ENCODE measurements at regions not wholly inside any gene's neighbourhood (a gene's known extent, or its start where the extent isn't known, plus 50 kb on each side); places are given as distances from the start of the nearest gene placed in this dataset.

DNA sequence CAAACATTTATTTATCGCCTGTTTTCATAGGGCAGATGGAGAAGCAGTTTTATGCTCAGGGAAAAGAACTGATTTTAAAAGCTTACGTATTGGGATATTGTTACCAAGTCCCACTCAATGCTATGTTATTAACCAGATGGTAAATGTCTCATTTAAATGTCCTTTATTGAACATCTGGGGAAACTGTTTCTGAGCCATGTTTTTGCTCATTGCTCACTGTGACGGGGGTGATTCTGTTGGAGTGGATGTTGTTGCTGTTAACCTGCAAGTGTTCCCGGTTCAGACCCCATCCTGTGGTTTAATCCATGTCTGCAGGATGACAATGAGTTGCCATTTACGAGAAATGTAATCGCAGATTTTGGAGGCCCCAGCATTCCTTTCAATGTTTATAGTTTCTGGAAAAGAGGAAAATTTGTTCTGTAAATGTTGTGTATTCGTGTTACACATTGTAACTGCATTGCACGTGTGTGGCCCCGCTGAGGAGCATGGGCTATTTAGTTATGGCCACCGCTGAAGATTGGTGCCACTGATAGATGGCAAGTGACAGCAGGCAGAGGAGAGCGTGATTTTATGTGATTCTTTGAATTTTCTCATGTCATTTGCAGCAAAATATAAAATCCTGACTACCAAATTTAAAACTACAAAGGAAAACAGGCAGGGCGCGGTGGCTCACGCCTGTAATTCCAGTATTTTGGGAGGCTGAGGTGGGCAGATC lies 174.8 kb upstream of the COPS8 start:
- no peak for DNase-seq (ENCODE audit: extremely low read depth, low read depth)
- TF ChIP-seq, protein P1, sequence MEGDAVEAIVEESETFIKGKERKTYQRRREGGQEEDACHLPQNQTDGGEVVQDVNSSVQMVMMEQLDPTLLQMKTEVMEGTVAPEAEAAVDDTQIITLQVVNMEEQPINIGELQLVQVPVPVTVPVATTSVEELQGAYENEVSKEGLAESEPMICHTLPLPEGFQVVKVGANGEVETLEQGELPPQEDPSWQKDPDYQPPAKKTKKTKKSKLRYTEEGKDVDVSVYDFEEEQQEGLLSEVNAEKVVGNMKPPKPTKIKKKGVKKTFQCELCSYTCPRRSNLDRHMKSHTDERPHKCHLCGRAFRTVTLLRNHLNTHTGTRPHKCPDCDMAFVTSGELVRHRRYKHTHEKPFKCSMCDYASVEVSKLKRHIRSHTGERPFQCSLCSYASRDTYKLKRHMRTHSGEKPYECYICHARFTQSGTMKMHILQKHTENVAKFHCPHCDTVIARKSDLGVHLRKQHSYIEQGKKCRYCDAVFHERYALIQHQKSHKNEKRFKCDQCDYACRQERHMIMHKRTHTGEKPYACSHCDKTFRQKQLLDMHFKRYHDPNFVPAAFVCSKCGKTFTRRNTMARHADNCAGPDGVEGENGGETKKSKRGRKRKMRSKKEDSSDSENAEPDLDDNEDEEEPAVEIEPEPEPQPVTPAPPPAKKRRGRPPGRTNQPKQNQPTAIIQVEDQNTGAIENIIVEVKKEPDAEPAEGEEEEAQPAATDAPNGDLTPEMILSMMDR (IDR thresholded peaks at IDR 0.05; ENCODE audit: low read depth, low read length): no peak

DNA sequence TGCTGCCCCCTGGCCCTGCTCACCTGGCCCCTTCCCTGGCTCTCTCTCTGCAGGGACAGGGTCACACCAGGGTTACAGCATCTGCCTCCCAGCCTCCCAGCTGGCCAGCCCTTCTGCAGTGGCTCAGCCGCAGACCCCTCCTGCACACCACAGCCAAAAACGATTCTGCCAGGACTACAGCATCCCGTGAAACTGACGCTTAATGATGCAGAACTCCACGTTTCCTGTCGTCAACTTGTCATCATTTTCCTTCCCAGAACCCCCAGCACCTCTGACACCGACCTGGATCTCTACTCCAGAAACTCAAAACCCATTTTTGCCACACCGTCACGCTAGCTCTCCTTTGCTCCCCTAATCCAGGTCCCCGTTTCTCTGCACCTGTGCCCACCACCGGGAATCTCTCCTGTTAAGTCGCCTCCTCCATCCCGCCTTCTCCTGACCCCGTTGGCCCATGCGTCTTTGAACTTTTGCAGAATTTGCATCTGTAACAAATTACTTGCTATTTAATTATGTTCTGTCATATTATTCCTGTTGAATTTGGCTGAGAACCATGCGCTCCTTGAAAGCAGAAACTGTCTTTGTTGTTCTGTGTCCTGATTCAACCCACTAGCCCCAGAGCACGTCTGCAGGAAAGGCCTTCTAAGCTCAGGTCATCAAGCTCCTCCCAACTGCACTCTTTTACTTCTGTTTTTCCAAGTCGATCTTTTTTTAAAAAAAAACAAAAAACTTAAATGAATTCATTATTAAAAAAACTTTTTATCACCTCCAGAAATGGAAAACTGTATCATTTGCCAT lies 173.2 kb upstream of the COPS8 start:
- TF ChIP-seq, protein P1 (IDR thresholded peaks at IDR 0.05; ENCODE audit: low read depth, low read length): no peak
- DNase-seq (ENCODE audit: extremely low read depth, low read depth): no peak

DNA sequence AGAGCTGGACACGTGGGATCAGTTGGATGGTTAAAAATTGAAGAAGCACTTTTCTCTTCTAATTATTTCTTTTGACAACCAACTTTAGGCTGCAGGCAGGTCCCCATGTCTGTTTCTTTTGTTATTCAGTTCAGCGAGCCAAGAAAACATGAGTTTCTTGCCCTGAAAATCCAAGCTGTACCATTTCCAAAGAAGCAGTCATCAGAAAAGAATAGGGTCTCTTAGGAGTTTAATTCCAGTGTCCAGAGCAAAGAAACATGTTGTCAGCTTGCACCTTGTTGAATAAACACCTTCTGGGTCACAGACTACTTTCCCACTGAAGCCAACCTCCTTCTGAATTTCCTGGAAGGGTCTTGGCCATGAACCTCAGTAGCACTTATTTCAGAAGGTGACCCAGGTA lies 170.5 kb upstream of the COPS8 start:
- TF ChIP-seq, protein P1 (IDR thresholded peaks at IDR 0.05; ENCODE audit: low read depth, low read length): no peak
- DNase-seq (ENCODE audit: extremely low read depth, low read depth): no peak

DNA sequence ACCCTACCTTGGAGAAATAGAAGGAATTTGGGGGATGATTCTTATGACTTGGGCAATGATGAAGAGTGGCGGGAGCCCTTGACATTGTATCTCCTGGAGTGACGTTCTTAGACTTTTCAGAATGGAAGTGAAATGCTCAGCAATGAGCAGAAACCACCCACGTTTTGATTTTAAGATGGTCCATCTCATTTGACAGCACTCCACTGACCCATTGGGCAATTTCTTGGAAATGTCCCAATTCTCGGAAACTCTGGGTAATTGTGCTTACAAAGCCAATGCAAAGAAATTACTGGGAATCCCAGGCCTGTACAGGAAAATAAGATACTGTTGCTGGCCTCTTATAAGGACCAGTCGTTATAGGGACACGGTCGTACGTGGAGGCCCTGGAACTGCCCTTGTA lies 170.0 kb upstream of the COPS8 start:
- DNase-seq (ENCODE audit: extremely low read depth, low read depth): no peak
- TF ChIP-seq, protein P1 (IDR thresholded peaks at IDR 0.05; ENCODE audit: low read depth, low read length): no peak

DNA sequence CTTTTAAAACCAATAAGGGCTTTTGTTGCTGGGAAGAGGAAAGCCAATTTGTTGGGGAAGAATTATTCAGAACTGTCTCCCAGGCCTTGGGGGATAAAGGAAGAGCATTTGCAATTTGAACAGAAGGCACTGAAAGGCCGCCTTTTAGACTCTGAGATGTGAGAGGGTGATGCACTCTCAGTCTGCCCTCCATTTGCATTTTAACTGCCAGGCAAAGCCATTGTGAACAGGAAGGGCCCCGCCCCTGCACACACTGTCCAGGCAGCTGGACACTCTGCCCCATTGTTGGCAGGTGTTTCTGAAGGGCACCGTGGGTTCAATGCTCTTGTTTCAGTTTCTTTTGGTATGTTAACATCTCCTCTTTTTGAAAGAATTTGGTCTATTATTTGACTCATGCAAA lies 169.5 kb upstream of the COPS8 start:
- TF ChIP-seq, protein P1 (IDR thresholded peaks at IDR 0.05; ENCODE audit: low read depth, low read length): no peak
- no peak for DNase-seq (ENCODE audit: extremely low read depth, low read depth)

DNA sequence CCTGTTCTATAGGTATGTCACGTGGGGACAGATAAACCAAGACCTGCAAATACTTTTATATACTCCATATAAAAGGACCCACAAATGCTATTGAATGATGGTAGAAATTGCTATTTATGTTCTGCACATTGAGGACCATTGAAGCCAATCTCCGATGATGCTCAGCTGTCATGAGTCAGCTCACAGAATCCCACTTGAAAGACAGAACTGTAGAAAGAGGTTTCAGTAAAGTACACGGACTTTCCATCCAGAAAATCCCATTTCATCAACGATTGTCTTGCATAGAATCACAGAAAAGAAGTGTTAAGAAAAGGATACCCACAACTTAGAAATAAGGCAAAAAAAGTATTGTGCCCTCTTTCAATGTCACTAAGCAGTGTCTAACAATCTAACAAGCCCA lies 169.0 kb upstream of the COPS8 start:
- TF ChIP-seq, protein P1 (IDR thresholded peaks at IDR 0.05; ENCODE audit: low read depth, low read length): no peak
- DNase-seq (ENCODE audit: extremely low read depth, low read depth): no peak

DNA sequence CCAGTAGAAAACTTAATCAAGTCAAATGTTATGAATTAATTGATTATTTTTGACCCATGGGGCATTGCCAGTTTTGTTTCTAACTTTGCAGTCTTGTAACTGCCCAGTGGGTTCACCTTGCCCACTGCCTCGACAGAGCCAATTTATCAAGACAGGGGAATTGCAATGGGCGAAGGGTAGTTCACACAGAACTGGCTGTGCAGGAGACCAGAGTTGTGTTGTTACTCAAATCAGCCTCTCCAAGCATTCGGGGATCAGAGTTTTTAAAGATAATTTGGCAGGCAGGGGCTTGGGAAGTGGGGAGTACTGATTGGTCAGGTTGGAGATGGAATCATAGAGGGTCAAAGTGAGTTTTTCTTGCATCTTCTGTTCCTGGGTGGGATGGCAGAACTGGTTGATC lies 168.5 kb upstream of the COPS8 start:
- no peak for DNase-seq (ENCODE audit: extremely low read depth, low read depth)
- TF ChIP-seq, protein P1 (IDR thresholded peaks at IDR 0.05; ENCODE audit: low read depth, low read length): no peak

All from AG09319 (cell line).